Lower leg skin (tissue), 3 donors: ENCODE measurements at regions not wholly inside any gene's neighbourhood (a gene's known extent, or its start where the extent isn't known, plus 50 kb on each side); places are given as distances from the start of the nearest gene placed in this dataset.

Source experiments
- POLR2A ChIP-seq, 2 donors: fragments of 450-650 bp; IDR thresholded peaks; one replicate each; pipeline ENCODE4 v1.6.1; 2016 to 2017; ENCODE audit warnings: antibody characterized with exemption in 2 of 2, mild to moderate bottlenecking in 1 of 2, moderate library complexity in 1 of 2
- TF ChIP-seq, protein P1 (sequence below), 3 donors: fragments of 450-650 bp; IDR thresholded peaks; one replicate each; pipeline ENCODE4 v1.5.1; 2016; ENCODE audit warnings: antibody characterized with exemption in 3 of 3, mild to moderate bottlenecking in 3 of 3, moderate library complexity in 2 of 3

DNA sequence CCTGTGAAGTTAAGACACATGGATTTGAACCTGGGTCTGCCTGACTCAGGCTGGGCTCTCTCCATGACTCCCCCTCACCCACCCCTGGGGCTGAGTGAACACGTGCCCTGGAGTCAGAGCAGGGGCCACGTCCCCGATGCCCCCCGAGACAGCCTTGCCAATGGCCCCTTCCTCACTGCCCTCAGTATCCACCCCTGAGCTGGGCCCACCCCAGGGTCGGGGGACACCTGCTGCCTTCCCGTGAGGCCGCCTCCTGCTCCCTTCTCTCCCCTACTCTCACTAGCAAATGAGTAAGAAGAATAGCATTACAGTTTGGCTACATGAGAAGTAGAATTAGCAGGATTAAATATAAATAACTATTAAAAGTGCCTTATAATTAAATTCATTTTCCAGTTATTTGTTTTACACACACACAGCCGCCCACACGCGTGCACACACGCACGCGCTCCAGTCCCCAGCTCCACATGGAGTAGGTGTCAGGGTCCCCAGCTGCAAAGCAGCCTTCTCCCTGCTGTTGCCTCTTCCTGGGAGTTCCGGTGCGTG lies 117.4 kb upstream of the LINGO1 start:
- TF ChIP-seq, protein P1, sequence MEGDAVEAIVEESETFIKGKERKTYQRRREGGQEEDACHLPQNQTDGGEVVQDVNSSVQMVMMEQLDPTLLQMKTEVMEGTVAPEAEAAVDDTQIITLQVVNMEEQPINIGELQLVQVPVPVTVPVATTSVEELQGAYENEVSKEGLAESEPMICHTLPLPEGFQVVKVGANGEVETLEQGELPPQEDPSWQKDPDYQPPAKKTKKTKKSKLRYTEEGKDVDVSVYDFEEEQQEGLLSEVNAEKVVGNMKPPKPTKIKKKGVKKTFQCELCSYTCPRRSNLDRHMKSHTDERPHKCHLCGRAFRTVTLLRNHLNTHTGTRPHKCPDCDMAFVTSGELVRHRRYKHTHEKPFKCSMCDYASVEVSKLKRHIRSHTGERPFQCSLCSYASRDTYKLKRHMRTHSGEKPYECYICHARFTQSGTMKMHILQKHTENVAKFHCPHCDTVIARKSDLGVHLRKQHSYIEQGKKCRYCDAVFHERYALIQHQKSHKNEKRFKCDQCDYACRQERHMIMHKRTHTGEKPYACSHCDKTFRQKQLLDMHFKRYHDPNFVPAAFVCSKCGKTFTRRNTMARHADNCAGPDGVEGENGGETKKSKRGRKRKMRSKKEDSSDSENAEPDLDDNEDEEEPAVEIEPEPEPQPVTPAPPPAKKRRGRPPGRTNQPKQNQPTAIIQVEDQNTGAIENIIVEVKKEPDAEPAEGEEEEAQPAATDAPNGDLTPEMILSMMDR (IDR thresholded peaks at IDR 0.05): no peak
- no peak for TF ChIP-seq POLR2A (IDR thresholded peaks at IDR 0.05)
